ENCODE measurements at regions not wholly inside any gene's neighbourhood (a gene's known extent, or its start where the extent isn't known, plus 50 kb on each side); places are given as distances from the start of the nearest gene placed in this dataset.
A peak's percentile ranks its signal among the peaks of the same experiment; 100 is the strongest.

- peak; percentile 28 for TF ChIP-seq CTCF (IDR thresholded peaks at IDR 0.05; ENCODE audit: unreplicated experiment)
- no peak for DNase-seq (ENCODE audit: unreplicated experiment)
- ChIA-PET POLR2A (no interaction called here), CTCF (interaction anchor here (0.6 to 2.1 kb wide), 7 partner anchors 19 to 1149 kb away, joined by 3 to 7 read pairs (median 3); no protein-coding TSS in a partner anchor)
- H3K4me1 Mint-ChIP-seq (ENCODE audit: insufficient read depth, unreplicated experiment): peaks cover 5% of the 10 kb centered on the region
- intact Hi-C loops (cut with micrococcal nuclease): loop anchor here (2.0 to 10.0 kb wide), 5 partner anchors 361 to 1149 kb away; no protein-coding TSS in a partner anchor
- H3K27me3 Mint-ChIP-seq (ENCODE audit: insufficient read depth, unreplicated experiment): peaks cover 9% of the 10 kb centered on the region
- BruUV-seq (replicated peaks): no TSS peak
- H3K9me3 Mint-ChIP-seq (ENCODE audit: unreplicated experiment): no peaks in the 10 kb centered on the region
- H3K27ac Mint-ChIP-seq (ENCODE audit: low read depth, unreplicated experiment): no peak overlapping the region
- H3K36me3 Mint-ChIP-seq (ENCODE audit: insufficient read depth, unreplicated experiment): peaks cover 6% of the 10 kb centered on the region
- H3K4me3 Mint-ChIP-seq (ENCODE audit: unreplicated experiment): no peak overlapping the region
These were observed 101.2 kb upstream of the FSHR start for GRCh38 chr2:49255409-49255971.

- no peaks in the 10 kb centered on the region for H3K9me3 Mint-ChIP-seq (ENCODE audit: unreplicated experiment)
- intact Hi-C loops (cut with micrococcal nuclease): loop anchor here (2.0 to 10.0 kb wide), 4 partner anchors 362 to 1150 kb away; no protein-coding TSS in a partner anchor
- no peak overlapping the region for H3K4me3 Mint-ChIP-seq (ENCODE audit: unreplicated experiment)
- no TSS peak for BruUV-seq (replicated peaks)
- H3K27me3 Mint-ChIP-seq (ENCODE audit: insufficient read depth, unreplicated experiment): no peaks in the 10 kb centered on the region
- peaks cover 6% of the 10 kb centered on the region for H3K36me3 Mint-ChIP-seq (ENCODE audit: insufficient read depth, unreplicated experiment)
- no peak for TF ChIP-seq CTCF (IDR thresholded peaks at IDR 0.05; ENCODE audit: unreplicated experiment)
- H3K4me1 Mint-ChIP-seq (ENCODE audit: insufficient read depth, unreplicated experiment): peaks cover 5% of the 10 kb centered on the region
- DNase-seq (ENCODE audit: unreplicated experiment): no peak
- H3K27ac Mint-ChIP-seq (ENCODE audit: low read depth, unreplicated experiment): no peak overlapping the region
- ChIA-PET POLR2A (no interaction called here), CTCF (interaction anchor here (0.6 to 1.2 kb wide), 2 partner anchors 29 to 1150 kb away, joined by 3 read pairs; no protein-coding TSS in a partner anchor)
These were observed 100.1 kb upstream of the FSHR start for GRCh38 chr2:49254401-49254800.

GRCh38 chr2:49251766-49252165 is 97.5 kb upstream of the FSHR start:
- Mint-ChIP-seq H3K4me1 (ENCODE audit: insufficient read depth, unreplicated experiment) (peaks cover 11% of the 10 kb centered on the region), H3K27ac (ENCODE audit: low read depth, unreplicated experiment) (no peak overlapping the region), H3K36me3 (ENCODE audit: insufficient read depth, unreplicated experiment) (peaks cover 6% of the 10 kb centered on the region), H3K4me3 (ENCODE audit: unreplicated experiment) (no peak overlapping the region), H3K27me3 (ENCODE audit: insufficient read depth, unreplicated experiment) (no peaks in the 10 kb centered on the region), H3K9me3 (ENCODE audit: unreplicated experiment) (no peaks in the 10 kb centered on the region)
- CTCF ChIA-PET: no interaction called here
- intact Hi-C loops (cut with micrococcal nuclease): loop anchor here (10.0 kb wide), 3 partner anchors 433 to 1153 kb away; no protein-coding TSS in a partner anchor
- no peak for TF ChIP-seq CTCF (IDR thresholded peaks at IDR 0.05; ENCODE audit: unreplicated experiment)
- POLR2A ChIA-PET: no interaction called here
- no TSS peak for BruUV-seq (replicated peaks)
- DNase-seq (ENCODE audit: unreplicated experiment): peak; percentile 40

GRCh38 chr2:49251251-49251650 is 96.9 kb upstream of the FSHR start:
- no peak overlapping the region for H3K4me3 Mint-ChIP-seq (ENCODE audit: unreplicated experiment)
- no peak for DNase-seq (ENCODE audit: unreplicated experiment)
- POLR2A ChIA-PET: no interaction called here
- no peak overlapping the region for H3K27ac Mint-ChIP-seq (ENCODE audit: low read depth, unreplicated experiment)
- CTCF ChIA-PET: no interaction called here
- BruUV-seq (replicated peaks): no TSS peak
- intact Hi-C loops (cut with micrococcal nuclease): loop anchor here (10.0 kb wide), 3 partner anchors 434 to 1154 kb away; no protein-coding TSS in a partner anchor
- H3K4me1 Mint-ChIP-seq (ENCODE audit: insufficient read depth, unreplicated experiment): peaks cover 11% of the 10 kb centered on the region
- H3K36me3 Mint-ChIP-seq (ENCODE audit: insufficient read depth, unreplicated experiment): peaks cover 6% of the 10 kb centered on the region
- H3K9me3 Mint-ChIP-seq (ENCODE audit: unreplicated experiment): no peaks in the 10 kb centered on the region
- no peaks in the 10 kb centered on the region for H3K27me3 Mint-ChIP-seq (ENCODE audit: insufficient read depth, unreplicated experiment)
- TF ChIP-seq CTCF (IDR thresholded peaks at IDR 0.05; ENCODE audit: unreplicated experiment): no peak
